ENCODE measurements at regions not wholly inside any gene's neighbourhood (a gene's known extent, or its start where the extent isn't known, plus 50 kb on each side); places are given as distances from the start of the nearest gene placed in this dataset.

DNA sequence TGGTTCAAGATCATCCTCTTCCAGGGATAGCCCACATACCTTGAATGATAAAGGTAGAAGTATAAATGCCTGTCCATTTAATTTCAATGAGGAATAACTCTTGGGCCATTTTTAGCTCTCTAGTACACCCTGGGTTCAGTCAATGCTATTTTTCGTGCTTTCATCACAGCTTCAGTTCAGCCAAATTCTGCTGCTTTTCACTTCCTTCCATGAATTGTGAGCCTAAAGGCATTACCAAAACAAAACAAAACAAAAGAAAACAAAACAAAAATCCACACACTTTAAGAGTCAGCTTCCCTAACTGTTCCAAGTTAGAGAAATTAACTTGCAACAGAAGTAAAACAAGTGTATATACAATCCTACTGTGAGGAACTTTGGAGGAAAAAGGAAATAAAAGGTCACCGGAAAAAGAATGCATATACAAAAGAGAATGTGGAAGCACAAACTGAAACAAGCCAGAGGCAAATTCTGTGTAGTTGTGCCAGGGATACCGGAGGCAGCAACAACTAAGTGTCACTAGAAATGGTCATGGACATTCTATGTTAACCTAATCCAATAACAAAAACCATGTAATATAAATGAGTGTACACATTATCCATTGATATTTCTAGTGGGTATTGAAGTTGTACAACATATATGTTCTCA, 423.1 kb downstream of the KCTD8 start:
- Histone ChIP-seq H3K27me3 (ENCODE audit: control insufficient read depth in 3 of 3, insufficient read depth in 3 of 3, low read length in 2 of 3) (no peaks in the 10 kb centered on the region), H3K9ac (ENCODE audit: insufficient read depth in 1 of 2, low read length in 2 of 2) (no peak overlapping the region), H3K27ac (ENCODE audit: low read depth in 1 of 2, low read length in 1 of 2) (no peak overlapping the region), H3K9me3 (ENCODE audit: control insufficient read depth in 4 of 4, insufficient read depth in 3 of 4, low read length in 3 of 4) (no peaks in the 10 kb centered on the region), H3K4me3 (no peak overlapping the region), H3K4me1 (ENCODE audit: control insufficient read depth in 5 of 5, insufficient read depth in 5 of 5, low read length in 5 of 5) (no peaks in the 10 kb centered on the region), H3K36me3 (ENCODE audit: control insufficient read depth in 4 of 4, insufficient read depth in 4 of 4, low read length in 4 of 4) (no peaks in the 10 kb centered on the region)
- DNase-seq (peak in 2 of 3 donors; percentile 3 to 26), ATAC-seq (ENCODE audit: insufficient read depth, low FRiP score) (no peak)
- TF ChIP-seq, protein P1, sequence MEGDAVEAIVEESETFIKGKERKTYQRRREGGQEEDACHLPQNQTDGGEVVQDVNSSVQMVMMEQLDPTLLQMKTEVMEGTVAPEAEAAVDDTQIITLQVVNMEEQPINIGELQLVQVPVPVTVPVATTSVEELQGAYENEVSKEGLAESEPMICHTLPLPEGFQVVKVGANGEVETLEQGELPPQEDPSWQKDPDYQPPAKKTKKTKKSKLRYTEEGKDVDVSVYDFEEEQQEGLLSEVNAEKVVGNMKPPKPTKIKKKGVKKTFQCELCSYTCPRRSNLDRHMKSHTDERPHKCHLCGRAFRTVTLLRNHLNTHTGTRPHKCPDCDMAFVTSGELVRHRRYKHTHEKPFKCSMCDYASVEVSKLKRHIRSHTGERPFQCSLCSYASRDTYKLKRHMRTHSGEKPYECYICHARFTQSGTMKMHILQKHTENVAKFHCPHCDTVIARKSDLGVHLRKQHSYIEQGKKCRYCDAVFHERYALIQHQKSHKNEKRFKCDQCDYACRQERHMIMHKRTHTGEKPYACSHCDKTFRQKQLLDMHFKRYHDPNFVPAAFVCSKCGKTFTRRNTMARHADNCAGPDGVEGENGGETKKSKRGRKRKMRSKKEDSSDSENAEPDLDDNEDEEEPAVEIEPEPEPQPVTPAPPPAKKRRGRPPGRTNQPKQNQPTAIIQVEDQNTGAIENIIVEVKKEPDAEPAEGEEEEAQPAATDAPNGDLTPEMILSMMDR (IDR thresholded peaks at IDR 0.05; ENCODE audit: control extremely low read depth, extremely low read depth) = no peak
- 41 to 56% methylated on average over 3 of the region's 3 CpGs for WGBS, 2 donors

DNA sequence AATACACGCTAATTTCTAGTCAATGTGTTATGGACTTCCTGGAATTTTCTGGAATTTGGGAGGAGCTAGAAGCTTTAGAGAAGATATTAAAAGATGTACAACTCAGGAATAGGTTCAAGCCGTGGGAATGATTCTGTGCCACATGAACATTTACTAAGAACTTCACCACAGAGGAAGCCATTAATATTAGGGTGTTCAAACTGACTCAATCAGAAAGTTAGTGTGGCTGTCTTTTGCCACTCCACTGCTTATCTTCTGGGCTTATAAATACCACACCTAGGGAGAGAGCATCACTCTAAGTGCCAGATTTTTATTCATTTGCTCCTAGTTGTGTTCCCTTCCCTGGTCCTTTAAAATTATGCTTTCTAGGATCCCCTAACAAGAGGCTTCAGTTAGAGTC, 409.8 kb downstream of the KCTD8 start:
- H3K9ac ChIP-seq (ENCODE audit: insufficient read depth in 1 of 2, low read length in 2 of 2) = no peak overlapping the region
- 82 to 89% methylated on average over 2 of the region's 2 CpGs for WGBS, 2 donors

DNA sequence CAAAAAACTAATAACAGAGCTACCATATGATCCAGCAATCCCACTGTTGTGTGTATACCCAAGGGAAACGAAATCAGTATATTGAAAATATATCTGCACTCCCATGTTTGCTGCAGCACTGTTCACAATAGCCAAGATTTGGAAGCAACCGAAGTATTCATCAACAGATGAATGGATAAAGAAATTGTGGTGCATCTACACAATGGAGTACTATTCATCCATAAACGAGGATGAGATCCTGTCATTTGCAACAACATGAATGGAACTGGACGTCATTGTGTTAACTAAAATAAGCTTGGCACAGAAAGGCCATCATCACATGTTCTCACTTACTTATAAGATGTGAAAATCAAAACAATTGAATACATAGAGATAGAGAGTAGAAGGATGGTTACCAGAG, 402.1 kb downstream of the KCTD8 start:
- TF ChIP-seq, protein P1 (IDR thresholded peaks at IDR 0.05; ENCODE audit: control extremely low read depth, extremely low read depth) = no peak
- no peak for ATAC-seq (ENCODE audit: insufficient read depth, low FRiP score)
- no peak overlapping the region for H3K27ac ChIP-seq (ENCODE audit: low read depth in 1 of 2, low read length in 1 of 2)

More for the DNA sequence above, 409.8 kb downstream of the KCTD8 start:
- H3K4me1 ChIP-seq (ENCODE audit: control insufficient read depth in 5 of 5, insufficient read depth in 5 of 5, low read length in 5 of 5) = no peaks in the 10 kb centered on the region
- no peak overlapping the region for H3K4me3 ChIP-seq
- ATAC-seq (ENCODE audit: insufficient read depth, low FRiP score) (no peak), DNase-seq (no peak)
- H3K36me3 ChIP-seq (ENCODE audit: control insufficient read depth in 4 of 4, insufficient read depth in 4 of 4, low read length in 4 of 4) = no peaks in the 10 kb centered on the region
- H3K27ac ChIP-seq (ENCODE audit: low read depth in 1 of 2, low read length in 1 of 2) = no peak overlapping the region
- no peaks in the 10 kb centered on the region for H3K27me3 ChIP-seq (ENCODE audit: control insufficient read depth in 3 of 3, insufficient read depth in 3 of 3, low read length in 2 of 3)
- TF ChIP-seq, protein P1 (IDR thresholded peaks at IDR 0.05; ENCODE audit: control extremely low read depth, extremely low read depth) = no peak
- H3K9me3 ChIP-seq (ENCODE audit: control insufficient read depth in 4 of 4, insufficient read depth in 3 of 4, low read length in 3 of 4) = peaks cover 0 to 2% (median 0%) of the 10 kb centered on the region in 4 donors

DNA sequence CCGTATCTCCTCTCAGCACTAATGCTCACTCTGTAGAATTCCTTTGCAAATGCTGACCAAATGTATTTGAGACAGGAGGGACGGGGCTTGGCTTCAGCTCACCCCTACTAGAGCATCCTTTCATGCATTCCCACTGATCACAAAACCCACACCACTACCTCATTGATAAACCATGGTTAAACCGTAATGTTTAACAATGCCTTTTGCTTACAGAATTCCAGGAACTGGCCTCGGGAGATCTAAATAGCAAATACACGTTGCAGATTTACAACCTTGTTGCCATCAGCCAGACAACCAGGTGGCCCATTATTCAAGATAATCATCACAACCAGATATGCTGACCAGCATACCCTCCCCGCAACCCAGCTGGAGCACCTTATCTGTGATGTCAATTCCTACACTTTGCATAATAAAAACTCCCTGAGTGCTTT, 391.9 kb downstream of the KCTD8 start:
- no peak overlapping the region for H3K4me3 ChIP-seq
- H3K9ac ChIP-seq (ENCODE audit: insufficient read depth in 1 of 2, low read length in 2 of 2) = no peak overlapping the region
- DNase-seq (no peak), ATAC-seq (ENCODE audit: insufficient read depth, low FRiP score) (no peak)
- no peak overlapping the region for H3K27ac ChIP-seq (ENCODE audit: low read depth in 1 of 2, low read length in 1 of 2)
- TF ChIP-seq, protein P1 (IDR thresholded peaks at IDR 0.05; ENCODE audit: control extremely low read depth, extremely low read depth) = no peak
- no peaks in the 10 kb centered on the region for H3K4me1 ChIP-seq (ENCODE audit: control insufficient read depth in 5 of 5, insufficient read depth in 5 of 5, low read length in 5 of 5)
- peaks cover 0 to 1% (median 0%) of the 10 kb centered on the region in 4 donors for H3K9me3 ChIP-seq (ENCODE audit: control insufficient read depth in 4 of 4, insufficient read depth in 3 of 4, low read length in 3 of 4)
- H3K27me3 ChIP-seq (ENCODE audit: control insufficient read depth in 3 of 3, insufficient read depth in 3 of 3, low read length in 2 of 3) = no peaks in the 10 kb centered on the region
- 33 to 38% methylated on average over 6 of the region's 6 CpGs for WGBS, 2 donors
- H3K36me3 ChIP-seq (ENCODE audit: control insufficient read depth in 4 of 4, insufficient read depth in 4 of 4, low read length in 4 of 4) = no peaks in the 10 kb centered on the region

More for the DNA sequence above, 402.1 kb downstream of the KCTD8 start:
- no peaks in the 10 kb centered on the region for H3K36me3 ChIP-seq (ENCODE audit: control insufficient read depth in 4 of 4, insufficient read depth in 4 of 4, low read length in 4 of 4)
- no peaks in the 10 kb centered on the region for H3K27me3 ChIP-seq (ENCODE audit: control insufficient read depth in 3 of 3, insufficient read depth in 3 of 3, low read length in 2 of 3)
- no peaks in the 10 kb centered on the region for H3K9me3 ChIP-seq (ENCODE audit: control insufficient read depth in 4 of 4, insufficient read depth in 3 of 4, low read length in 3 of 4)
- H3K4me1 ChIP-seq (ENCODE audit: control insufficient read depth in 5 of 5, insufficient read depth in 5 of 5, low read length in 5 of 5) = no peaks in the 10 kb centered on the region
- DNase-seq = no peak
- H3K4me3 ChIP-seq = no peak overlapping the region
- WGBS, 2 donors = 70 to 83% methylated on average over 4 of the region's 4 CpGs
- no peak overlapping the region for H3K9ac ChIP-seq (ENCODE audit: insufficient read depth in 1 of 2, low read length in 2 of 2)

Data from lung (tissue), 11 donors.